ENCODE measurements at regions not wholly inside any gene's neighbourhood (a gene's known extent, or its start where the extent isn't known, plus 50 kb on each side); places are given as distances from the start of the nearest gene placed in this dataset.

DNA sequence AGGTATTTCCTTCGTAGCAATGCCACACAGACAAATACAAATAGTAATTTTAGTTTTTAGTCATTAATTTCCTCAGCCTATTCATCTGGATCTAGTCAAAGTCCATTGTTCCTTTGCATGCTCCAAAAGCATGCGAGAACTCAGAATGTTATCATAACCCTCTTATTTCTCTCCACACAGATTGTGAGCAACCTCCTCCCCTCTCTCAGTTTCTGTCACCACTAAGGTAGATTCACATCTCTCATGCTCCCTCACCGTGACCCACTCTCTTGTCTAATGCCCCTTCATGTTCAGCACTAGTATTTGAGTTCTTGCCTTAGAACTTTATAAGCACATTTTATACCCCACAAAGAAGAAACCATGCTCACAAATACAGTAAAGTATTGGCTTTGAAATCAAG is 582.4 kb downstream of the PLA2G4A start:
- no peak overlapping the region for H3K4me3 ChIP-seq (ENCODE audit: low read depth, low read length)
- no peak for DNase-seq (ENCODE audit: low read depth)
- TF ChIP-seq, protein P1, sequence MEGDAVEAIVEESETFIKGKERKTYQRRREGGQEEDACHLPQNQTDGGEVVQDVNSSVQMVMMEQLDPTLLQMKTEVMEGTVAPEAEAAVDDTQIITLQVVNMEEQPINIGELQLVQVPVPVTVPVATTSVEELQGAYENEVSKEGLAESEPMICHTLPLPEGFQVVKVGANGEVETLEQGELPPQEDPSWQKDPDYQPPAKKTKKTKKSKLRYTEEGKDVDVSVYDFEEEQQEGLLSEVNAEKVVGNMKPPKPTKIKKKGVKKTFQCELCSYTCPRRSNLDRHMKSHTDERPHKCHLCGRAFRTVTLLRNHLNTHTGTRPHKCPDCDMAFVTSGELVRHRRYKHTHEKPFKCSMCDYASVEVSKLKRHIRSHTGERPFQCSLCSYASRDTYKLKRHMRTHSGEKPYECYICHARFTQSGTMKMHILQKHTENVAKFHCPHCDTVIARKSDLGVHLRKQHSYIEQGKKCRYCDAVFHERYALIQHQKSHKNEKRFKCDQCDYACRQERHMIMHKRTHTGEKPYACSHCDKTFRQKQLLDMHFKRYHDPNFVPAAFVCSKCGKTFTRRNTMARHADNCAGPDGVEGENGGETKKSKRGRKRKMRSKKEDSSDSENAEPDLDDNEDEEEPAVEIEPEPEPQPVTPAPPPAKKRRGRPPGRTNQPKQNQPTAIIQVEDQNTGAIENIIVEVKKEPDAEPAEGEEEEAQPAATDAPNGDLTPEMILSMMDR (conservative IDR thresholded peaks at IDR 0.05; ENCODE audit: low read depth, low read length): no peak

DNA sequence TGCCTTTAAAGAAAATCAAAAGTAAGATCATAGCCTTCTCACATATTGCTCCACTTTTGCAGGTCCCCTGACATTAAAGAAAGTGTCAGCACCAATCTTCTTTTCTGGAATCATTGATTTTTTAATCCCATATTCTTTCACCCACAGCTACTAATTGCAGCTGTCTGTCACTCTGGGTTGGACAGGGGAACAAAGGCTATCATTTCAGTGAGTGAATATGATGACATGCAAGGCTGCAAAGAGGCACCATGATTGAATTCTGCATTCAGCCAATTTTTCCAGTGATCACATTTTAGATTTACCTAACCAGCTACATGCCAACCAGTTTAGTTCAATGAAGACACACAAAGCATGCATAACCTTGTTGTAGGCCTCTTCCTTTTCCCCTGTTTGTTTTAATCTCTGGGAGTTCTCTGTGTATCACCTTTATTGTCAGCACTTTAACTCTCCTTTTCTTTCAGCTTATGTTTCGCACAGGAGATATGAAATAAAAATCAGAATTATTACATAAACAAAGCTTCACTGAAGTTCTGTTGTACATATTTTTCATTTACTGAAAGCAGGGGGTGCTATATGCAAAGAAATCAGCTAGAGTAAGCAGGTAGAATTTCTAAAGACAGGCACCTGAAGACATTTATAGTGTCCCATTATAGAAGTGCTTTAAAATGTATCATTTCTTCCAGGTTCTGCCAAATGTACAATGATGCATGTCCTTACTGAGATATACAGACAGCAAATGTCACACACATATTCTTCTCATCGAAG is 584.8 kb downstream of the PLA2G4A start:
- H3K4me3 ChIP-seq (ENCODE audit: low read depth, low read length): no peak overlapping the region
- peak; percentile 52 for DNase-seq (ENCODE audit: low read depth)
- TF ChIP-seq, protein P1 (conservative IDR thresholded peaks at IDR 0.05; ENCODE audit: low read depth, low read length): peak; percentile 37

DNA sequence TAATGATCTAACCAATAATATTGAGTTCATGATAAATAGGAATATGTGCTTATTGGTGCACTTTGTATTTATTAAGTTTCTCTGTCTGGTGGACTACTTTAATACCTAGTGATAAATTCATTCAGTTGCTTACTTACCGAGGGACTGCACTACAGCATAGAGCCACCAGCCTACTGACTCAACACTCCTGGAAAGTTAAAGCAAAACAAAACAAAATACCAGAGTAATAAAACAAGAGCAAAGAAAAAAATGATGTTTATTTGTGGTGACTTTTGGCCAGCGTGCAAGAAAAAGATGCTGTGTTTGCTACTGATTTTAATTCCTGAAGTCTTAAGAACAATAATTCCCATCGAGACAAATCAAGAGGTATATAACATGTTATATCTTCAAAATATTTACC is 586.3 kb downstream of the PLA2G4A start:
- TF ChIP-seq, protein P1 (conservative IDR thresholded peaks at IDR 0.05; ENCODE audit: low read depth, low read length): no peak
- peak; percentile 33 for DNase-seq (ENCODE audit: low read depth)

DNA sequence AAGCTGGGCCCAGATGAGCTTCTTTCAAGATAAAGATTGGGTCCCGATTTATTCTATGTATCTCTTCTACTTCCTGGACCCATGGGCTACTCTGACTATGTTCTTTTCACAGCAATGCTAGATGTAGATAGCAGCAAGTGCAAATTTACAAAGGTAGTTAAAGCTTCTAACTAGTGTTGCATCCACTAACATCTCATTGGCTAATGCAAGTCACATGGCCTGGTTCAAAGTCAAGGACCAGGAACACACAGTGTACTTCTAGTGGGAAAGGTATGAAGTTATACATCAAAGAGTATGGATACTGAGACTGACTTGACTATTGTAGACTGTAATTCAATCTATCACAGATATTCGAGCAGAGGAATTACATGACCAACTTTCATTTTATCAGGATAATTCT is 588.8 kb downstream of the PLA2G4A start:
- TF ChIP-seq, protein P1 (conservative IDR thresholded peaks at IDR 0.05; ENCODE audit: low read depth, low read length): no peak
- no peak for DNase-seq (ENCODE audit: low read depth)
- no peak overlapping the region for H3K4me3 ChIP-seq (ENCODE audit: low read depth, low read length)

More for the DNA sequence above, 586.3 kb downstream of the PLA2G4A start:
- H3K4me3 ChIP-seq (ENCODE audit: low read depth, low read length): no peak overlapping the region

DNA sequence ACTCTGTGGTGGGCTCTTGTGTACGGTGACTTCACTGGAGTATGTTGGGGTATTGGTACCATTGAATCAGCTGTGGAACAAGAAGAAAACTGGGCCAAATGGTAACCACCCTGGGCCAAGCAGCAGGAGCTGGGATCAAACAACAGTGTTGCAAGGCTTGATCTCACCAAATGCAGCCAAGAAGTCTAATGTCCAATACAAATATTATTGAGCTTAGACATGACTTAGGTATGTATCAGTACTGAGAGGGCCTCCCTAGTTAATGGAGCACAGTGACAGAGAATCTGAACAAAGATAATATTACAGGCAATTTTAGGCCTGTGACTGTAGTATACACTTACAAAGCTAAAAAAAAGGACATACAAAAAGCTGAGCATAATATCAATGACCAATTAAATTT is 604.8 kb downstream of the PLA2G4A start:
- no peak overlapping the region for H3K4me3 ChIP-seq (ENCODE audit: low read depth, low read length)
- peak; percentile 41 for DNase-seq (ENCODE audit: low read depth)

DNA sequence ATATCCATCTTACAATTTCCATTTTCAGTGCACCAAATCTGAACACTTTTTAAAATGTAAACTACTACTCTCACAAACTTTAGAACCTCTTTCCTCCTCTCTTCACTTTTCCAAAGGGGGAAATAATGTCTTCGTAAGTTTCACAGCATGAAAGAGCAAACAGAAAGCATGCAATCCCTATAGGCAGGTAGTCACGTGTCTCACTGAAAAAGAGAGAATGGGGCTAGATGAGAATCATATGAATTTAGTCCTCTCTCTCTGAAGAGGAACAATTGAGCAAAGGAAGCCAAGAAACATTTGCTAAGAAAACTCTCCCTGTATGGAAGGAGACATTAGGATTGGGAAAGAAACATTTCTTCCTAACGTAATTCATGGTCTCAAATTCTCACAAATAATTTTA is 613.9 kb downstream of the PLA2G4A start:
- TF ChIP-seq, protein P1 (conservative IDR thresholded peaks at IDR 0.05; ENCODE audit: low read depth, low read length): no peak
- H3K4me3 ChIP-seq (ENCODE audit: low read depth, low read length): no peak overlapping the region
- DNase-seq (ENCODE audit: low read depth): no peak

More for the DNA sequence above, 604.8 kb downstream of the PLA2G4A start:
- TF ChIP-seq, protein P1 (conservative IDR thresholded peaks at IDR 0.05; ENCODE audit: low read depth, low read length): no peak

DNA sequence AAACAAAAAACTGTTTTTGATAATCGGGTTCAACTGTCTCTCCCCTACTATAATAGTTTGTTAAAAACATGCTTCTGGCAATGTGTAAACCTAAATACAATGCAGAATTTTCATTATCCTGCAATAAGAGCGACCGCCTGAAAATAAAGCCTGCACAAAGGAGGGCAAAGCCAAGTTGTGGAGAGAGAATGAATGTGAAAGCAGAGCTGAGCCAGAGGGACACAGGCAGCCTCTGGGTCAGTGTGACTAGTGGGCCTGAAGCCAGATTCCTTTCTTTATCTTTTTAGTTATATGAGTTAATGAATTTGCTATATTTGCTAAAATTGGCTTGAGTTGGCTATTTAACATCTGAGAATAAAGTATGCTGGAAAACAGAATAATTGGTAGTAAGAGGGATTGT is 615.2 kb downstream of the PLA2G4A start:
- no peak overlapping the region for H3K4me3 ChIP-seq (ENCODE audit: low read depth, low read length)

More for the DNA sequence above, 615.2 kb downstream of the PLA2G4A start:
- no peak for DNase-seq (ENCODE audit: low read depth)
- TF ChIP-seq, protein P1 (conservative IDR thresholded peaks at IDR 0.05; ENCODE audit: low read depth, low read length): no peak

All from choroid plexus epithelial cell (primary cell).